ENCODE measurements at regions not wholly inside any gene's neighbourhood (a gene's known extent, or its start where the extent isn't known, plus 50 kb on each side); places are given as distances from the start of the nearest gene placed in this dataset.

- H3K36me3 ChIP-seq (ENCODE audit: low read length): no peaks in the 10 kb centered on the region
- TF ChIP-seq CTCF (IDR thresholded peaks at IDR 0.05; ENCODE audit: insufficient read depth, low read length, poor library complexity, severe bottlenecking): no peak
- no peak for TF ChIP-seq EZH2phosphoT487 (conservative IDR thresholded peaks at IDR 0.05; ENCODE audit: low read length)
- H3F3A ChIP-seq (ENCODE audit: insufficient read depth): no peaks in the 10 kb centered on the region
- no peak overlapping the region for H2AFZ ChIP-seq (ENCODE audit: low read depth, low read length, severe bottlenecking)
- no peak overlapping the region for H3K4me3 ChIP-seq (ENCODE audit: insufficient read depth, low read length, poor library complexity, severe bottlenecking)
- no peaks in the 10 kb centered on the region for H3K9me3 ChIP-seq (ENCODE audit: insufficient read depth, low read length)
- no peaks in the 10 kb centered on the region for H3K27me3 ChIP-seq (ENCODE audit: low read length)
- H3K9ac ChIP-seq (ENCODE audit: low read length): no peak overlapping the region
- no peaks in the 10 kb centered on the region for H3K79me2 ChIP-seq (ENCODE audit: insufficient read depth, low read length)
- H4K20me1 ChIP-seq (ENCODE audit: low read depth, low read length): no peaks in the 10 kb centered on the region
- H3K27ac ChIP-seq (ENCODE audit: low read depth, low read length): no peak overlapping the region
- H3K9me2 ChIP-seq (replicated peaks; ENCODE audit: insufficient read depth, low read length): no peaks in the 10 kb centered on the region
- no peak overlapping the region for H3K4me2 ChIP-seq (ENCODE audit: low read depth, low read length, poor library complexity, severe bottlenecking)
These were observed 266.3 kb downstream of the PSAT1 start for GRCh38 chr9:78563269-78563668.

- no peak overlapping the region for H2AFZ ChIP-seq (ENCODE audit: low read depth, low read length, severe bottlenecking)
- H3K9me2 ChIP-seq (replicated peaks; ENCODE audit: insufficient read depth, low read length): no peaks in the 10 kb centered on the region
- H3K36me3 ChIP-seq (ENCODE audit: low read length): no peaks in the 10 kb centered on the region
- no peak overlapping the region for H3K27ac ChIP-seq (ENCODE audit: low read depth, low read length)
- no peak overlapping the region for H3K9ac ChIP-seq (ENCODE audit: low read length)
- H3K9me3 ChIP-seq (ENCODE audit: insufficient read depth, low read length): no peaks in the 10 kb centered on the region
- no peak overlapping the region for H3K4me3 ChIP-seq (ENCODE audit: insufficient read depth, low read length, poor library complexity, severe bottlenecking)
- no peaks in the 10 kb centered on the region for H3K79me2 ChIP-seq (ENCODE audit: insufficient read depth, low read length)
- H4K20me1 ChIP-seq (ENCODE audit: low read depth, low read length): no peaks in the 10 kb centered on the region
- no peaks in the 10 kb centered on the region for H3K27me3 ChIP-seq (ENCODE audit: low read length)
- no peaks in the 10 kb centered on the region for H3F3A ChIP-seq (ENCODE audit: insufficient read depth)
- no peak overlapping the region for H3K4me2 ChIP-seq (ENCODE audit: low read depth, low read length, poor library complexity, severe bottlenecking)
- TF ChIP-seq CTCF (IDR thresholded peaks at IDR 0.05; ENCODE audit: insufficient read depth, low read length, poor library complexity, severe bottlenecking): no peak
- no peak for TF ChIP-seq EZH2phosphoT487 (conservative IDR thresholded peaks at IDR 0.05; ENCODE audit: low read length)
These were observed 268.6 kb downstream of the PSAT1 start for GRCh38 chr9:78565481-78565880.

GRCh38 chr9:78566521-78566920 is 269.6 kb downstream of the PSAT1 start:
- Histone ChIP-seq H3K36me3 (ENCODE audit: low read length) (no peaks in the 10 kb centered on the region), H3K27me3 (ENCODE audit: low read length) (no peaks in the 10 kb centered on the region), H3K4me2 (ENCODE audit: low read depth, low read length, poor library complexity, severe bottlenecking) (no peak overlapping the region), H3K4me3 (ENCODE audit: insufficient read depth, low read length, poor library complexity, severe bottlenecking) (no peak overlapping the region), H3K79me2 (ENCODE audit: insufficient read depth, low read length) (no peaks in the 10 kb centered on the region), H3K27ac (ENCODE audit: low read depth, low read length) (no peak overlapping the region), H3F3A (ENCODE audit: insufficient read depth) (no peaks in the 10 kb centered on the region), H4K20me1 (ENCODE audit: low read depth, low read length) (no peaks in the 10 kb centered on the region), H3K9me3 (ENCODE audit: insufficient read depth, low read length) (no peaks in the 10 kb centered on the region), H3K9me2 (replicated peaks; ENCODE audit: insufficient read depth, low read length) (no peaks in the 10 kb centered on the region), H2AFZ (ENCODE audit: low read depth, low read length, severe bottlenecking) (no peak overlapping the region), H3K9ac (ENCODE audit: low read length) (no peak overlapping the region)
- no peak for TF ChIP-seq EZH2phosphoT487 (conservative IDR thresholded peaks at IDR 0.05; ENCODE audit: low read length)
- TF ChIP-seq CTCF (IDR thresholded peaks at IDR 0.05; ENCODE audit: insufficient read depth, low read length, poor library complexity, severe bottlenecking): no peak
